Suprapubic skin (tissue), 4 donors: ENCODE measurements at regions not wholly inside any gene's neighbourhood (a gene's known extent, or its start where the extent isn't known, plus 50 kb on each side); places are given as distances from the start of the nearest gene placed in this dataset.

Experiments
- DNase-seq, 2 donors: peaks; one replicate each; pipeline ENCODE4 v3.0.0-alpha.2; 2019; ENCODE audit warnings: low spot score in 2 of 2
- H3K27ac ChIP-seq: fragments of 200-600 bp; sonication (generic); one replicate; pipeline ENCODE4 v1.5.1; 2019
- H3K27me3 ChIP-seq: fragments of 200-600 bp; sonication (generic); one replicate; pipeline ENCODE4 v1.5.1; 2019
- H3K36me3 ChIP-seq: fragments of 200-600 bp; sonication (generic); one replicate; pipeline ENCODE4 v1.5.1; 2019
- H3K4me1 ChIP-seq: fragments of 200-600 bp; sonication (generic); one replicate; pipeline ENCODE4 v1.5.1; 2019
- H3K4me3 ChIP-seq: fragments of 200-600 bp; sonication (generic); one replicate; pipeline ENCODE4 v1.5.1; 2019; ENCODE audit warnings: mild to moderate bottlenecking
- H3K9me3 ChIP-seq: fragments of 200-600 bp; sonication (generic); one replicate; pipeline ENCODE4 v1.5.1; 2019
- CTCF ChIP-seq, 2 donors: fragments of 200-600 bp in 1 of 2; fragments of 450-650 bp in 1 of 2; sonication (generic) in 1 of 2; IDR thresholded peaks; one replicate each; pipeline ENCODE4 v1.5.1; 2016 to 2019; ENCODE audit warnings: antibody characterized with exemption in 2 of 2, mild to moderate bottlenecking in 1 of 2, moderate library complexity in 1 of 2
- EP300 ChIP-seq: sonication (generic); formaldehyde crosslinking; IDR thresholded peaks from one replicate; pipeline ENCODE4 v1.6.1; 2017; ENCODE audit warnings: antibody characterized with exemption
- POLR2A ChIP-seq, 2 donors: fragments of 450-650 bp; IDR thresholded peaks; one replicate each; pipeline ENCODE4 v1.6.1; 2017; ENCODE audit warnings: antibody characterized with exemption in 2 of 2, mild to moderate bottlenecking in 2 of 2, moderate library complexity in 2 of 2
- POLR2AphosphoS5 ChIP-seq, 3 donors: sonication (generic); formaldehyde crosslinking; IDR thresholded peaks; one replicate each; pipeline ENCODE4 v1.6.1; 2017; ENCODE audit warnings: antibody characterized with exemption in 3 of 3
- WGBS: methylation state at CpG from one replicate; pipeline ENCODE4 v1.1.5; 2018; 5-methylcytosine and 5-hydroxymethylcytosine counted together

DNA sequence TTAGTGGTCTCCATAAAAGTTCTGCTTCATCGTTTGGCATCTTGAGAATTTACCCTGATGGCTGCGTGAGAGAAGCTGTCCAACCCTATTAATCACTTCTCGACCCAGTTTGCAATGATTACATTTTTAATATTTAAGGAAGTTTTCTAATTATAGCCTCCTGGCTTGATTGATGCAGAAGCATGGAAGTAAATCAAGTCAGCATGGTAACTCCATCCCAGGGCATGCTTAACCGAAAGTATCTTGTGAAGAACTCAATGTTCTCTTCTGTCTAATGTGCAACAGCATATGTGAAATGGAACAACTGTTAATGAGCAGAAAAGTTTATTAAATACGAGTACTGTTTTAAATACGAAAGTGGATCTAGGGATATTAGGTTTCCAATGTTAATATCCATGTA is 278.9 kb upstream of the CD180 start:
- 81% methylated on average over 6 of the region's 6 CpGs for WGBS
- Histone ChIP-seq H3K36me3 (no peaks in the 10 kb centered on the region), H3K4me3 (no peak overlapping the region), H3K9me3 (no peaks in the 10 kb centered on the region), H3K4me1 (peaks cover 3% of the 10 kb centered on the region), H3K27me3 (no peaks in the 10 kb centered on the region), H3K27ac (peak overlapping the region; percentile 25)
- no peak for DNase-seq
- TF ChIP-seq CTCF (IDR thresholded peaks at IDR 0.05) (no peak), EP300 (peak; percentile 64)

DNA sequence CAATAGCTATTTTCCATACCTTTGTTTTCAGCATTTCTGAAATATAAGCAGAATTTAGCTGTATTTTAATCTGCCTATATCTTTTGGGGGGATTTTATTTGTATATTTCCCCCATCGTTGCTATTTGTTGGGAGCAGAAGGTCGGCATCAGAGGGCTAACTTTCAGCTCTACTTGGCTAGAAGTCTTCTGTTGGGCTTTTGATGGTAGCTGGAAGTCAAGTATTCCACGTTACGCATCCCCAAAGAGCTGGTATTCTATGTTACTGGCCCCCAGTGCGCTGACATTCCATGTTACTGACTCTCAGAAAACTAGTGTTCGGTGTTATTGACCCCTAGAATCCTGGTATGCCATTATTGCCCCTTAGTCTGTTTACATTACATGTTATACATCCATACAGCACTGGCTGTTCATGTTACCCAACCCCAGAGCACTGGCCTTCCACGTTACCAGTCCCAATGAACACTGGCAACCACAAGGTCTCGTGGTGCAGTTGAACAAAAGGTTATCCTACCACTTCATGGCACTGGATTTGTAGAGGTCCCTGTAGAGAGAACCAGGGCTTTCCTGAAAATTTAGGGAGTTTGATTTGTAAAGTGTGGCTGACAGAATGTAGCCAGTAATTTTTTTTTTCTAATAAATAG is 278.1 kb upstream of the CD180 start:
- H3K4me3 ChIP-seq, result no peak overlapping the region
- WGBS, result 96% methylated on average over 8 of the region's 8 CpGs
- DNase-seq, result no peak
- TF ChIP-seq CTCF (IDR thresholded peaks at IDR 0.05) (no peak), POLR2A (IDR thresholded peaks at IDR 0.05) (no peak), EP300 (no peak), POLR2AphosphoS5 (IDR thresholded peaks at IDR 0.05) (no peak)
- H3K27ac ChIP-seq, result peak overlapping the region; percentile 25
- peaks cover 3% of the 10 kb centered on the region for H3K4me1 ChIP-seq
- no peaks in the 10 kb centered on the region for H3K9me3 ChIP-seq
- no peaks in the 10 kb centered on the region for H3K27me3 ChIP-seq
- H3K36me3 ChIP-seq, result no peaks in the 10 kb centered on the region

- Histone ChIP-seq H3K36me3 (no peaks in the 10 kb centered on the region), H3K4me1 (no peaks in the 10 kb centered on the region), H3K27ac (no peak overlapping the region), H3K4me3 (no peak overlapping the region), H3K9me3 (no peaks in the 10 kb centered on the region), H3K27me3 (no peaks in the 10 kb centered on the region)
- DNase-seq, result no peak
- TF ChIP-seq CTCF (IDR thresholded peaks at IDR 0.05) (no peak), EP300 (no peak), POLR2AphosphoS5 (IDR thresholded peaks at IDR 0.05) (no peak), POLR2A (IDR thresholded peaks at IDR 0.05) (no peak)
- WGBS, result 92% methylated on average over 1 of the region's 1 CpG
Measured at GRCh38 chr5:67467110-67467509, 270.5 kb upstream of the CD180 start.

- Histone ChIP-seq H3K36me3 (no peaks in the 10 kb centered on the region), H3K4me1 (no peaks in the 10 kb centered on the region), H3K4me3 (no peak overlapping the region), H3K27me3 (no peaks in the 10 kb centered on the region), H3K27ac (no peak overlapping the region), H3K9me3 (no peaks in the 10 kb centered on the region)
- TF ChIP-seq POLR2A (IDR thresholded peaks at IDR 0.05) (no peak), POLR2AphosphoS5 (IDR thresholded peaks at IDR 0.05) (no peak), CTCF (IDR thresholded peaks at IDR 0.05) (no peak), EP300 (no peak)
- DNase-seq, result no peak
Measured at GRCh38 chr5:67465537-67466207, 269.1 kb upstream of the CD180 start.

GRCh38 chr5:67462147-67462546 is 265.5 kb upstream of the CD180 start:
- Histone ChIP-seq H3K27me3 (no peaks in the 10 kb centered on the region), H3K27ac (no peak overlapping the region), H3K9me3 (no peaks in the 10 kb centered on the region), H3K4me3 (no peak overlapping the region), H3K4me1 (no peaks in the 10 kb centered on the region), H3K36me3 (no peaks in the 10 kb centered on the region)
- WGBS, result 75% methylated on average over 1 of the region's 1 CpG
- DNase-seq, result no peak
- TF ChIP-seq EP300 (no peak), POLR2AphosphoS5 (IDR thresholded peaks at IDR 0.05) (no peak), CTCF (IDR thresholded peaks at IDR 0.05) (no peak), POLR2A (IDR thresholded peaks at IDR 0.05) (no peak)
